ENCODE measurements at regions not wholly inside any gene's neighbourhood (a gene's known extent, or its start where the extent isn't known, plus 50 kb on each side); places are given as distances from the start of the nearest gene placed in this dataset.

- TF ChIP-seq CTCF (IDR thresholded peaks at IDR 0.05; ENCODE audit: low read depth, low read length) (no peak), EZH2phosphoT487 (IDR thresholded peaks at IDR 0.05; ENCODE audit: low read depth) (no peak)
- Histone ChIP-seq H3K27ac (ENCODE audit: low read length) (no peak overlapping the region), H3K4me2 (ENCODE audit: low read length) (no peak overlapping the region), H3K9me3 (ENCODE audit: insufficient read depth, low read length) (no peaks in the 10 kb centered on the region; the same call in 1 of the 2 replicates), H3K27me3 (ENCODE audit: low read depth, low read length) (no peaks in the 10 kb centered on the region; the same call in 1 of the 2 replicates), H3K9ac (ENCODE audit: low read length) (no peak overlapping the region), H3K79me2 (ENCODE audit: low read length) (no peaks in the 10 kb centered on the region), H3K4me1 (ENCODE audit: low read length) (peaks cover 26% of the 10 kb centered on the region), H3K36me3 (replicated peaks; ENCODE audit: low read depth, low read length) (no peaks in the 10 kb centered on the region), H3K4me3 (ENCODE audit: low read length) (no peak overlapping the region), H2AFZ (ENCODE audit: low read depth, low read length) (no peak overlapping the region), H4K20me1 (ENCODE audit: insufficient read depth, low read length) (no peaks in the 10 kb centered on the region)
Observed at GRCh38 chr21:43323244-43324005, 103.5 kb downstream of the SIK1 start.

DNA sequence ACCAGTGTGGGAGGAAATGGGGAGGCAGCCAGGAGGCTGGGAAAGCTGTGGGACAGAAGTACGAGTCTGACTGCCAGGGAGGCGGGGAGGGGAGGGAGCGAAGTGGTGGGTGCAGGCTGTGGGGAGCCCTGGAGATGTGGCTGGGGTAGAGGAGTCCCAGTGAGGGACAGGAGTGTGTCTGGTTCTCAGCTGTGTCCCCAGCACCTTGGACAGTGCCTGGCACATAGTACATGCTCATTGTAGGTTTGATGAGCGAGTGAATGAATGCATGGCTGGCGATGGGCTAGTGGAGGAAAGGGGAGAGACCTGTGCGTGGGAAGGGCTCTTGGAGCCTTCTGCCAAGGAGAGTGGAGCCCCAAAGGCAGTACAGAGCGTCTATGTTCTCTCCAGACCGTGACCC, 104.1 kb downstream of the SIK1 start:
- no peaks in the 10 kb centered on the region; the same call in 1 of the 2 replicates for H3K27me3 ChIP-seq (ENCODE audit: low read depth, low read length)
- TF ChIP-seq CTCF (IDR thresholded peaks at IDR 0.05; ENCODE audit: low read depth, low read length) (no peak), EZH2phosphoT487 (IDR thresholded peaks at IDR 0.05; ENCODE audit: low read depth) (no peak)
- H3K9ac ChIP-seq (ENCODE audit: low read length), result no peak overlapping the region
- H3K4me1 ChIP-seq (ENCODE audit: low read length), result peaks cover 29% of the 10 kb centered on the region
- H3K27ac ChIP-seq (ENCODE audit: low read length), result no peak overlapping the region
- no peaks in the 10 kb centered on the region for H4K20me1 ChIP-seq (ENCODE audit: insufficient read depth, low read length)
- H3K36me3 ChIP-seq (replicated peaks; ENCODE audit: low read depth, low read length), result no peaks in the 10 kb centered on the region
- no peak overlapping the region for H2AFZ ChIP-seq (ENCODE audit: low read depth, low read length)
- H3K4me3 ChIP-seq (ENCODE audit: low read length), result no peak overlapping the region
- no peak overlapping the region for H3K4me2 ChIP-seq (ENCODE audit: low read length)
- peaks cover 3% of the 10 kb centered on the region; the same call in 1 of the 2 replicates for H3K9me3 ChIP-seq (ENCODE audit: insufficient read depth, low read length)
- no peaks in the 10 kb centered on the region for H3K79me2 ChIP-seq (ENCODE audit: low read length)

- Histone ChIP-seq H3K9me3 (ENCODE audit: insufficient read depth, low read length) (peaks cover 5% of the 10 kb centered on the region; the same call in 1 of the 2 replicates), H2AFZ (ENCODE audit: low read depth, low read length) (no peak overlapping the region), H3K27ac (ENCODE audit: low read length) (no peak overlapping the region), H3K79me2 (ENCODE audit: low read length) (no peaks in the 10 kb centered on the region), H3K4me1 (ENCODE audit: low read length) (peaks cover 29% of the 10 kb centered on the region), H3K4me3 (ENCODE audit: low read length) (no peak overlapping the region), H3K9ac (ENCODE audit: low read length) (no peak overlapping the region), H3K36me3 (replicated peaks; ENCODE audit: low read depth, low read length) (no peaks in the 10 kb centered on the region), H4K20me1 (ENCODE audit: insufficient read depth, low read length) (no peaks in the 10 kb centered on the region), H3K27me3 (ENCODE audit: low read depth, low read length) (no peaks in the 10 kb centered on the region; the same call in 1 of the 2 replicates), H3K4me2 (ENCODE audit: low read length) (no peak overlapping the region)
- TF ChIP-seq EZH2phosphoT487 (IDR thresholded peaks at IDR 0.05; ENCODE audit: low read depth) (no peak), CTCF (IDR thresholded peaks at IDR 0.05; ENCODE audit: low read depth, low read length) (no peak)
Observed at GRCh38 chr21:43322311-43322710, 104.6 kb downstream of the SIK1 start.

DNA sequence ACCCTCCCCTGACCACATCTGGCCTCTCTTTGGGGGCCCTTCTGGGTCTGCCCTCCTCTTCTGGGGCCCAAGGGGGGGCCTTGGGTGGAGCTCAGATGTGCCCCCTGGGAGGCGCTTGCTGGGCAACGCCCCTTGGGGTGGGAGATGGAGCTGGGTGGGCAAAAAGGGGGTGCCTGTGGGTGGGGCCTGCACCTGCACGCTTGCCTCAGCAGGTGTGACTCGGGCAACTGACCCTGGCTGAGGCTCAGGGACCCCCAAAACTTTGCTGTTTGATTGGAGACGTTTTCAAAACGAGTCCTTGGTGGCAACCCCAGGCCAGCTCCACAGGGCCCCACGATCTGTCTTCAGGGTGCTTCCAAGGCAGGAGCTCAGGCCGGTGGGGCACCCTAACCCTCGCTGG, 105.3 kb downstream of the SIK1 start:
- H3K27me3 ChIP-seq (ENCODE audit: low read depth, low read length), result no peaks in the 10 kb centered on the region; the same call in 1 of the 2 replicates
- H3K79me2 ChIP-seq (ENCODE audit: low read length), result no peaks in the 10 kb centered on the region
- H3K9me3 ChIP-seq (ENCODE audit: insufficient read depth, low read length), result peaks cover 5% of the 10 kb centered on the region; the same call in 1 of the 2 replicates
- H3K27ac ChIP-seq (ENCODE audit: low read length), result no peak overlapping the region
- no peak overlapping the region for H3K4me2 ChIP-seq (ENCODE audit: low read length)
- H4K20me1 ChIP-seq (ENCODE audit: insufficient read depth, low read length), result no peaks in the 10 kb centered on the region
- no peak overlapping the region for H3K4me3 ChIP-seq (ENCODE audit: low read length)
- no peak overlapping the region for H2AFZ ChIP-seq (ENCODE audit: low read depth, low read length)
- no peaks in the 10 kb centered on the region for H3K36me3 ChIP-seq (replicated peaks; ENCODE audit: low read depth, low read length)
- TF ChIP-seq EZH2phosphoT487 (IDR thresholded peaks at IDR 0.05; ENCODE audit: low read depth) (no peak), CTCF (IDR thresholded peaks at IDR 0.05; ENCODE audit: low read depth, low read length) (no peak)
- peaks cover 27% of the 10 kb centered on the region for H3K4me1 ChIP-seq (ENCODE audit: low read length)
- no peak overlapping the region for H3K9ac ChIP-seq (ENCODE audit: low read length)
